Lower leg skin (tissue), 3 donors: ENCODE measurements at regions not wholly inside any gene's neighbourhood (a gene's known extent, or its start where the extent isn't known, plus 50 kb on each side); places are given as distances from the start of the nearest gene placed in this dataset.
"Not testable (repeated sequence)": the region's sequence is repeated elsewhere in the genome, so short reads cannot be mapped to it uniquely, and the experiment has no call there.

ENCODE experiments used
- POLR2A ChIP-seq, 2 donors: fragments of 450-650 bp; IDR thresholded peaks; one replicate each; pipeline ENCODE4 v1.6.1; 2016 to 2017; ENCODE audit warnings: antibody characterized with exemption in 2 of 2, mild to moderate bottlenecking in 1 of 2, moderate library complexity in 1 of 2
- TF ChIP-seq, protein P1 (sequence below), 3 donors: fragments of 450-650 bp; IDR thresholded peaks; one replicate each; pipeline ENCODE4 v1.5.1; 2016; ENCODE audit warnings: antibody characterized with exemption in 3 of 3, mild to moderate bottlenecking in 3 of 3, moderate library complexity in 2 of 3

DNA sequence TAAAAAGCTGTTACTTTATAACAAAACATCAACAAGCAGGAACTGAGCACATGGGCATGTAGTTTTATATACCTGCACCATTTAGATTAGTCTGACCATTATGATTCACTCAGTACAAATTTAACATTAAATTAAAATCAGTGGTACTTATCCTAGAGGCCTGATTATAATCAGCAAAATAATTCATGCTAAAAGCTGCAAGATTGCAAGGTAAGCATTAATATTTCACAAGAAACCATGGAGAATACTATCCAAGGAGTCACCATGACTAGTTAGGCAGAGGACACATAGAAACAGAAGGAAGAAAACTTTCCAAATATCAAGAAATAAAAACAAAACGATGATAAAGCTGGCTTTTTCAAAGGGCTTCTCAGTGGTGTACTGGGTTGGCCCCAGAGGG, 297.5 kb downstream of the KLF13 start:
- TF ChIP-seq, protein P1, sequence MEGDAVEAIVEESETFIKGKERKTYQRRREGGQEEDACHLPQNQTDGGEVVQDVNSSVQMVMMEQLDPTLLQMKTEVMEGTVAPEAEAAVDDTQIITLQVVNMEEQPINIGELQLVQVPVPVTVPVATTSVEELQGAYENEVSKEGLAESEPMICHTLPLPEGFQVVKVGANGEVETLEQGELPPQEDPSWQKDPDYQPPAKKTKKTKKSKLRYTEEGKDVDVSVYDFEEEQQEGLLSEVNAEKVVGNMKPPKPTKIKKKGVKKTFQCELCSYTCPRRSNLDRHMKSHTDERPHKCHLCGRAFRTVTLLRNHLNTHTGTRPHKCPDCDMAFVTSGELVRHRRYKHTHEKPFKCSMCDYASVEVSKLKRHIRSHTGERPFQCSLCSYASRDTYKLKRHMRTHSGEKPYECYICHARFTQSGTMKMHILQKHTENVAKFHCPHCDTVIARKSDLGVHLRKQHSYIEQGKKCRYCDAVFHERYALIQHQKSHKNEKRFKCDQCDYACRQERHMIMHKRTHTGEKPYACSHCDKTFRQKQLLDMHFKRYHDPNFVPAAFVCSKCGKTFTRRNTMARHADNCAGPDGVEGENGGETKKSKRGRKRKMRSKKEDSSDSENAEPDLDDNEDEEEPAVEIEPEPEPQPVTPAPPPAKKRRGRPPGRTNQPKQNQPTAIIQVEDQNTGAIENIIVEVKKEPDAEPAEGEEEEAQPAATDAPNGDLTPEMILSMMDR (IDR thresholded peaks at IDR 0.05) = not testable (repeated sequence)
- not testable (repeated sequence) for TF ChIP-seq POLR2A (IDR thresholded peaks at IDR 0.05)
